NT2/D1 (cell line): ENCODE measurements at regions not wholly inside any gene's neighbourhood (a gene's known extent, or its start where the extent isn't known, plus 50 kb on each side); places are given as distances from the start of the nearest gene placed in this dataset.

Experiments used
- DNase-seq: peaks from one replicate; pipeline ENCODE4 v3.0.0-alpha.2; 2011; ENCODE audit warnings: low read depth, low spot score
- H3K27me3 ChIP-seq: 2 replicates; pipeline ENCODE4 v1.6.0; 2011; ENCODE audit warnings: mild to moderate bottlenecking; ENCODE audit not compliant: insufficient read length, insufficient read depth
- H3K36me3 ChIP-seq: 2 replicates; pipeline ENCODE4 v1.6.1; 2011; ENCODE audit warnings: mild to moderate bottlenecking, low read length, mixed read lengths; ENCODE audit not compliant: insufficient read depth, insufficient read length
- H3K4me1 ChIP-seq: 2 replicates; pipeline ENCODE4 v1.5.1; 2011; ENCODE audit not compliant: insufficient read depth, insufficient read length
- H3K4me3 ChIP-seq: 2 replicates; pipeline ENCODE4 v1.5.1; 2011; ENCODE audit warnings: low read depth; ENCODE audit not compliant: insufficient read length
- H3K9ac ChIP-seq: 2 replicates; pipeline ENCODE4 v1.6.0; 2011; ENCODE audit warnings: low read depth; ENCODE audit not compliant: insufficient read length
- H3K9me3 ChIP-seq: 2 replicates; pipeline ENCODE4 v1.5.1; 2011; ENCODE audit warnings: mild to moderate bottlenecking, low read length; ENCODE audit not compliant: insufficient read depth
- SUZ12 ChIP-seq: IDR thresholded peaks from 2 replicates; pipeline ENCODE4 v1.6.1; 2011; ENCODE audit not compliant: insufficient read length, insufficient read depth; ENCODE audit errors: extremely low read depth
- YY1 ChIP-seq: IDR thresholded peaks from 2 replicates; pipeline ENCODE4 v1.6.1; 2011; ENCODE audit not compliant: insufficient read length, insufficient read depth
- ZNF274 ChIP-seq: IDR thresholded peaks from 2 replicates; pipeline ENCODE4 v1.6.1; 2011; ENCODE audit warnings: mild to moderate bottlenecking, low read depth, low read length

GRCh38 chr6:10230531-10230930, 184.3 kb downstream of the TFAP2A start:
- no peak for DNase-seq
- no peaks in the 10 kb centered on the region for H3K4me1 ChIP-seq
- no peaks in the 10 kb centered on the region for H3K27me3 ChIP-seq
- no peaks in the 10 kb centered on the region for H3K36me3 ChIP-seq
- H3K9me3 ChIP-seq, result peaks cover 7% of the 10 kb centered on the region; the same call in 1 of the 2 replicates
- H3K4me3 ChIP-seq, result no peak overlapping the region
- H3K9ac ChIP-seq, result no peak overlapping the region
- TF ChIP-seq YY1 (no peak), SUZ12 (no peak), ZNF274 (no peak)

GRCh38 chr6:10223841-10224240, 191.0 kb downstream of the TFAP2A start:
- Histone ChIP-seq H3K27me3 (no peaks in the 10 kb centered on the region), H3K4me1 (no peaks in the 10 kb centered on the region), H3K9me3 (peaks cover 7% of the 10 kb centered on the region; the same call in 1 of the 2 replicates), H3K4me3 (no peak overlapping the region), H3K36me3 (no peaks in the 10 kb centered on the region), H3K9ac (no peak overlapping the region)
- no peak for DNase-seq
- TF ChIP-seq ZNF274 (no peak), YY1 (no peak)

- TF ChIP-seq ZNF274 (no peak), SUZ12 (no peak), YY1 (no peak)
- no peak overlapping the region for H3K4me3 ChIP-seq
- no peak for DNase-seq
- no peaks in the 10 kb centered on the region for H3K36me3 ChIP-seq
- H3K9ac ChIP-seq, result no peak overlapping the region
- no peaks in the 10 kb centered on the region for H3K4me1 ChIP-seq
- H3K9me3 ChIP-seq, result no peaks in the 10 kb centered on the region
- no peaks in the 10 kb centered on the region for H3K27me3 ChIP-seq
These were observed 193.7 kb downstream of the TFAP2A start for GRCh38 chr6:10221178-10221577.

- H3K4me1 ChIP-seq, result no peaks in the 10 kb centered on the region
- TF ChIP-seq ZNF274 (no peak), YY1 (no peak), SUZ12 (no peak)
- no peak for DNase-seq
- H3K36me3 ChIP-seq, result no peaks in the 10 kb centered on the region
- H3K9me3 ChIP-seq, result no peaks in the 10 kb centered on the region
- no peak overlapping the region for H3K4me3 ChIP-seq
- H3K27me3 ChIP-seq, result no peaks in the 10 kb centered on the region
- H3K9ac ChIP-seq, result no peak overlapping the region
These were observed 195.4 kb downstream of the TFAP2A start for GRCh38 chr6:10219510-10219909.

- H3K4me1 ChIP-seq, result no peaks in the 10 kb centered on the region
- H3K9me3 ChIP-seq, result no peaks in the 10 kb centered on the region
- no peaks in the 10 kb centered on the region for H3K27me3 ChIP-seq
- no peaks in the 10 kb centered on the region for H3K36me3 ChIP-seq
- no peak for DNase-seq
- no peak for TF ChIP-seq SUZ12
- TF ChIP-seq ZNF274, result no peak
- no peak overlapping the region for H3K9ac ChIP-seq
- H3K4me3 ChIP-seq, result no peak overlapping the region
These were observed 197.8 kb downstream of the TFAP2A start for GRCh38 chr6:10217111-10217510.

GRCh38 chr6:10215326-10216110, 199.4 kb downstream of the TFAP2A start:
- Histone ChIP-seq H3K36me3 (no peaks in the 10 kb centered on the region), H3K9ac (no peak overlapping the region), H3K9me3 (no peaks in the 10 kb centered on the region), H3K4me1 (no peaks in the 10 kb centered on the region), H3K27me3 (no peaks in the 10 kb centered on the region), H3K4me3 (no peak overlapping the region)
- DNase-seq, result no peak
- TF ChIP-seq SUZ12 (no peak), ZNF274 (no peak), YY1 (no peak)

GRCh38 chr6:10210052-10210451, 204.8 kb downstream of the TFAP2A start:
- no peak for TF ChIP-seq YY1
- no peak for TF ChIP-seq SUZ12
- no peak for TF ChIP-seq ZNF274
- no peak overlapping the region for H3K9ac ChIP-seq
- no peaks in the 10 kb centered on the region for H3K36me3 ChIP-seq
- H3K9me3 ChIP-seq, result no peaks in the 10 kb centered on the region
- no peaks in the 10 kb centered on the region for H3K4me1 ChIP-seq
- no peak overlapping the region for H3K4me3 ChIP-seq
- no peak for DNase-seq
- H3K27me3 ChIP-seq, result no peaks in the 10 kb centered on the region

- no peak for DNase-seq
- H3K4me1 ChIP-seq, result no peaks in the 10 kb centered on the region
- no peaks in the 10 kb centered on the region; the same call in 1 of the 2 replicates for H3K9me3 ChIP-seq
- no peaks in the 10 kb centered on the region for H3K36me3 ChIP-seq
- no peak overlapping the region for H3K9ac ChIP-seq
- H3K27me3 ChIP-seq, result no peaks in the 10 kb centered on the region
- no peak overlapping the region for H3K4me3 ChIP-seq
- TF ChIP-seq ZNF274 (no peak), SUZ12 (no peak), YY1 (no peak)
These were observed 209.0 kb downstream of the TFAP2A start for GRCh38 chr6:10205892-10206291.
